ENCODE measurements at regions not wholly inside any gene's neighbourhood (a gene's known extent, or its start where the extent isn't known, plus 50 kb on each side); places are given as distances from the start of the nearest gene placed in this dataset.

DNA sequence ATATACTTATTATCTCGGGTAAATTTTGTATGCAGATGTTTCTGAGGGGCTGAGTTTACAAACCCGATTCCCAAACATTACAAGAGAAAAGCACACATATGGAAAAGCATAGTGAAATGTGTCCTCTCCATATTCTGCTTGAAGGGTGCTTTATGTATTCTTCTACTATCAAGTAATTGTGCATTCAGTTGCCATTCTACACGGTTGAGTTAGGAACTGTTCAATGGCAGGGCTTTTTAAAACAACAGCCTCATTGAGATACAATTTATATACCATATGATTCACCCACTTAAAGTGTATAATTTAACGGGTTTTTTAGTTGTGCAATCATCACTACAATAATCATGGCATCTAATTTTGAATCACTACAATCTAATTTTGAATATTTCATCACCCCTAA lies 138.4 kb upstream of the DLGAP1 start:
- ChIA-PET POLR2A (no interaction called here), CTCF (no interaction called here)
- TF ChIP-seq, protein P1, sequence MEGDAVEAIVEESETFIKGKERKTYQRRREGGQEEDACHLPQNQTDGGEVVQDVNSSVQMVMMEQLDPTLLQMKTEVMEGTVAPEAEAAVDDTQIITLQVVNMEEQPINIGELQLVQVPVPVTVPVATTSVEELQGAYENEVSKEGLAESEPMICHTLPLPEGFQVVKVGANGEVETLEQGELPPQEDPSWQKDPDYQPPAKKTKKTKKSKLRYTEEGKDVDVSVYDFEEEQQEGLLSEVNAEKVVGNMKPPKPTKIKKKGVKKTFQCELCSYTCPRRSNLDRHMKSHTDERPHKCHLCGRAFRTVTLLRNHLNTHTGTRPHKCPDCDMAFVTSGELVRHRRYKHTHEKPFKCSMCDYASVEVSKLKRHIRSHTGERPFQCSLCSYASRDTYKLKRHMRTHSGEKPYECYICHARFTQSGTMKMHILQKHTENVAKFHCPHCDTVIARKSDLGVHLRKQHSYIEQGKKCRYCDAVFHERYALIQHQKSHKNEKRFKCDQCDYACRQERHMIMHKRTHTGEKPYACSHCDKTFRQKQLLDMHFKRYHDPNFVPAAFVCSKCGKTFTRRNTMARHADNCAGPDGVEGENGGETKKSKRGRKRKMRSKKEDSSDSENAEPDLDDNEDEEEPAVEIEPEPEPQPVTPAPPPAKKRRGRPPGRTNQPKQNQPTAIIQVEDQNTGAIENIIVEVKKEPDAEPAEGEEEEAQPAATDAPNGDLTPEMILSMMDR (IDR thresholded peaks at IDR 0.05; ENCODE audit: insufficient read depth, low read length, missing control alignments): no peak
- no peak overlapping the region for H3K4me3 ChIP-seq (ENCODE audit: low read depth, low read length)
- no peak for DNase-seq (ENCODE audit: low read depth, low spot score)

GRCh38 chr18:4589056-4589800 lies 134.1 kb upstream of the DLGAP1 start:
- ChIA-PET POLR2A (no interaction called here), CTCF (no interaction called here)
- TF ChIP-seq, protein P1 (IDR thresholded peaks at IDR 0.05; ENCODE audit: insufficient read depth, low read length, missing control alignments): no peak
- no peak for DNase-seq (ENCODE audit: low read depth, low spot score)
- no peak overlapping the region for H3K4me3 ChIP-seq (ENCODE audit: low read depth, low read length)

- no peak for DNase-seq (ENCODE audit: low read depth, low spot score)
- CTCF ChIA-PET: no interaction called here
- POLR2A ChIA-PET: no interaction called here
- TF ChIP-seq, protein P1 (IDR thresholded peaks at IDR 0.05; ENCODE audit: insufficient read depth, low read length, missing control alignments): no peak
- H3K4me3 ChIP-seq (ENCODE audit: low read depth, low read length): no peak overlapping the region
These were observed 132.1 kb upstream of the DLGAP1 start for GRCh38 chr18:4587204-4587603.

- ChIA-PET POLR2A (no interaction called here), CTCF (no interaction called here)
- DNase-seq (ENCODE audit: low read depth, low spot score): no peak
- no peak overlapping the region for H3K4me3 ChIP-seq (ENCODE audit: low read depth, low read length)
- TF ChIP-seq, protein P1 (IDR thresholded peaks at IDR 0.05; ENCODE audit: insufficient read depth, low read length, missing control alignments): no peak
These were observed 131.6 kb upstream of the DLGAP1 start for GRCh38 chr18:4586731-4587130.

GRCh38 chr18:4582431-4583335 lies 127.6 kb upstream of the DLGAP1 start:
- ChIA-PET POLR2A (no interaction called here), CTCF (no interaction called here)
- TF ChIP-seq, protein P1 (IDR thresholded peaks at IDR 0.05; ENCODE audit: insufficient read depth, low read length, missing control alignments): no peak

GRCh38 chr18:4581966-4582365 lies 126.9 kb upstream of the DLGAP1 start:
- ChIA-PET POLR2A (no interaction called here), CTCF (no interaction called here)
- no peak for DNase-seq (ENCODE audit: low read depth, low spot score)
- H3K4me3 ChIP-seq (ENCODE audit: low read depth, low read length): no peak overlapping the region
- TF ChIP-seq, protein P1 (IDR thresholded peaks at IDR 0.05; ENCODE audit: insufficient read depth, low read length, missing control alignments): no peak

More at GRCh38 chr18:4582431-4583335, 127.6 kb upstream of the DLGAP1 start:
- H3K4me3 ChIP-seq (ENCODE audit: low read depth, low read length): no peak overlapping the region
- no peak for DNase-seq (ENCODE audit: low read depth, low spot score)
